Endothelial cell of umbilical vein (primary cell): ENCODE measurements at regions not wholly inside any gene's neighbourhood (a gene's known extent, or its start where the extent isn't known, plus 50 kb on each side); places are given as distances from the start of the nearest gene placed in this dataset.

Source experiments
- BruUV-seq: library from RNA; stranded (reverse); fragments of 400-500 nt; replicated peaks from 2 replicates; lab custom pipeline; 2021; lab: Mats Ljungman, UMichigan
- CTCF ChIA-PET: fragments of 300-600, 350-600 bp; sonication (Branson Sonifier 250); formaldehyde crosslinking; loops from one replicate; lab custom pipeline; 2021; ENCODE audit warnings: antibody characterized with exemption, inconsistent platforms; lab: Charles Lee
- POLR2A ChIA-PET: fragments of 300-600, 350-600 bp; sonication (Branson Sonifier 250); formaldehyde crosslinking; loops from one replicate; lab custom pipeline; 2021; ENCODE audit warnings: antibody characterized with exemption, inconsistent platforms; lab: Charles Lee
- DNase-seq: peaks from one replicate; pipeline ENCODE4 v3.0.0-alpha.2; 2011; ENCODE audit warnings: low read depth, low spot score
- FAIRE-seq: peaks from 2 replicates; lab custom pipeline; 2011; peaks lifted over from hg19 to GRCh38; lab: Jason Lieb, UNC
- H2AFZ ChIP-seq: 2 replicates; pipeline ENCODE4 v1.6.0; 2012; ENCODE audit warnings: low read depth, low read length, control low read depth, inconsistent platforms
- H3K27ac ChIP-seq: 2 replicates; pipeline ENCODE4 v1.5.1; 2011; ENCODE audit warnings: low read depth, mild to moderate bottlenecking, control low read depth, low read length, moderate library complexity; ENCODE audit not compliant: insufficient read depth
- H3K27me3 ChIP-seq, 2 experiments: 2 replicates each; pipeline versions ENCODE4 v1.6.0 to v1.6.1; 2011; ENCODE audit warnings: low read length in 2 of 2, mixed read lengths in 1 of 2; ENCODE audit not compliant: control insufficient read depth in 2 of 2, insufficient read depth in 2 of 2
- H3K36me3 ChIP-seq, 2 experiments: 2 replicates in 1 of 2; 3 replicates in 1 of 2; pipeline ENCODE4 v1.5.1; 2011; ENCODE audit warnings: low read length in 2 of 2, mild to moderate bottlenecking in 1 of 2, moderate library complexity in 1 of 2; ENCODE audit not compliant: control insufficient read depth in 2 of 2, insufficient read depth in 2 of 2; ENCODE audit errors: extremely low read depth in 1 of 2
- H3K4me1 ChIP-seq: 3 replicates; pipeline ENCODE4 v1.5.1; 2011; ENCODE audit warnings: mild to moderate bottlenecking, low read length; ENCODE audit not compliant: control insufficient read depth, insufficient read depth; ENCODE audit errors: extremely low read depth
- H3K4me2 ChIP-seq: 2 replicates; pipeline ENCODE4 v1.6.1; 2011; ENCODE audit warnings: low read length, control low read depth, mixed read lengths; ENCODE audit not compliant: insufficient read depth
- H3K4me3 ChIP-seq, 3 experiments: fragments of 200-600 bp in 1 of 3; sonication (generic), shearing (Covaris generic) in 1 of 3; replicated peaks in 1 of 3; 2 replicates each; pipeline ENCODE4 v1.5.1; 2011 to 2016; ENCODE audit warnings: control low read depth in 3 of 3, low read length in 3 of 3, mild to moderate bottlenecking in 2 of 3, inconsistent platforms in 1 of 3, low read depth in 1 of 3, moderate library complexity in 1 of 3; ENCODE audit not compliant: insufficient read depth in 1 of 3
- H3K79me2 ChIP-seq: 2 replicates; pipeline ENCODE4 v1.6.0; 2012; ENCODE audit warnings: low read length, inconsistent platforms; ENCODE audit not compliant: control insufficient read depth, insufficient read depth
- H3K9ac ChIP-seq: replicated peaks from 2 replicates; pipeline ENCODE3; 2011; ENCODE audit warnings: low read length, control low read depth; ENCODE audit not compliant: insufficient read depth; ENCODE audit errors: extremely low read depth
- H3K9me1 ChIP-seq: replicated peaks from 3 replicates; pipeline ENCODE4 v1.6.0; 2011; ENCODE audit warnings: mild to moderate bottlenecking, low read length; ENCODE audit not compliant: control insufficient read depth, insufficient read depth; ENCODE audit errors: extremely low read depth
- H3K9me3 ChIP-seq: replicated peaks from 2 replicates; pipeline ENCODE4 v1.5.1; 2012; ENCODE audit warnings: low read length, inconsistent platforms; ENCODE audit not compliant: control insufficient read depth, insufficient read depth
- H4K20me1 ChIP-seq: replicated peaks from 2 replicates; pipeline ENCODE3; 2011; ENCODE audit warnings: mild to moderate bottlenecking, low read length; ENCODE audit not compliant: control insufficient read depth, insufficient read depth; ENCODE audit errors: extremely low read depth
- CTCF ChIP-seq, 2 donors: IDR thresholded peaks; 1 replicate in 1 of 2; 2 replicates in 1 of 2; pipeline ENCODE4 v1.5.1; 2011; ENCODE audit warnings: low read length in 2 of 2, mild to moderate bottlenecking in 2 of 2, moderate library complexity in 2 of 2, control low read depth in 1 of 2, inconsistent platforms in 1 of 2, low read depth in 1 of 2; ENCODE audit not compliant: insufficient read depth in 1 of 2; ENCODE audit errors: extremely low read depth in 1 of 2
- EZH2 ChIP-seq: IDR thresholded peaks from 2 replicates; pipeline ENCODE4 v1.6.1; 2012; ENCODE audit warnings: borderline replicate concordance, low read depth, mild to moderate bottlenecking, moderate library complexity, low read length, inconsistent platforms; ENCODE audit not compliant: severe bottlenecking
- FOS ChIP-seq: IDR thresholded peaks from 2 replicates; pipeline ENCODE4 v1.6.1; 2011; ENCODE audit warnings: mild to moderate bottlenecking, low read length, moderate library complexity, borderline replicate concordance; ENCODE audit not compliant: insufficient read depth
- GATA2 ChIP-seq: IDR thresholded peaks from 2 replicates; pipeline ENCODE4 v1.7.0; 2011; ENCODE audit warnings: low read depth, mild to moderate bottlenecking, moderate library complexity, mixed read lengths, low read length; ENCODE audit not compliant: insufficient read length, insufficient read depth
- MAX ChIP-seq: IDR thresholded peaks from 2 replicates; pipeline ENCODE4 v1.6.1; 2011; ENCODE audit not compliant: insufficient read depth, insufficient read length
- MYC ChIP-seq: IDR thresholded peaks from one replicate; pipeline ENCODE4 v1.6.1; 2011; ENCODE audit warnings: mild to moderate bottlenecking, low read depth, low read length
- POLR2A ChIP-seq: IDR thresholded peaks from 2 replicates; pipeline ENCODE4 v1.6.1; 2012; ENCODE audit warnings: low read depth, mild to moderate bottlenecking, control low read depth, low read length
- POLR2AphosphoS5 ChIP-seq: IDR thresholded peaks from 2 replicates; pipeline ENCODE4 v1.6.1; 2012; ENCODE audit warnings: low read depth, mild to moderate bottlenecking, control low read depth, low read length, moderate library complexity; ENCODE audit not compliant: insufficient read depth
- dilution Hi-C: fragments of 300-500 bp; cut with MboI; formaldehyde crosslinking; loops from one replicate; pipeline ENCODE4 v1.15.0; 2019; ENCODE audit warnings: low sequenced_read_pairs; ENCODE audit not compliant: extremely low pct_ligation_motif_present
- intact Hi-C: fragments of 100-400 bp; cut with micrococcal nuclease; formaldehyde crosslinking; loops from one replicate; pipeline ENCODE4 v1.10.0; 2022

GRCh38 chr17:34487626-34488025 lies 91.8 kb upstream of the TMEM132E start:
- ChIA-PET CTCF (interaction anchor here (1.0 kb wide), 1 partner anchor 103 kb away, joined by 3 read pairs; no protein-coding TSS in a partner anchor), POLR2A (no interaction called here)
- Histone ChIP-seq H3K9ac (no peak overlapping the region), H3K27me3 (no peaks in the 10 kb centered on the region), H2AFZ (no peak overlapping the region), H3K36me3 (no peaks in the 10 kb centered on the region), H4K20me1 (no peaks in the 10 kb centered on the region), H3K4me2 (no peak overlapping the region), H3K9me1 (no peaks in the 10 kb centered on the region), H3K4me3 (no peak overlapping the region), H3K27ac (no peak overlapping the region), H3K4me1 (no peaks in the 10 kb centered on the region), H3K79me2 (no peaks in the 10 kb centered on the region), H3K9me3 (no peaks in the 10 kb centered on the region)
- DNase-seq (no peak), FAIRE-seq (no peak)
- intact Hi-C loops = no loop called here
- dilution Hi-C loops = no loop called here
- TF ChIP-seq FOS = no peak
- TF ChIP-seq EZH2 = no peak
- TF ChIP-seq MYC = no peak
- no peak for TF ChIP-seq GATA2
- TF ChIP-seq MAX = no peak
- BruUV-seq = no TSS peak

GRCh38 chr17:34486761-34487160 lies 92.6 kb upstream of the TMEM132E start:
- H3K4me1 ChIP-seq = no peaks in the 10 kb centered on the region
- no peaks in the 10 kb centered on the region for H3K79me2 ChIP-seq
- H3K4me3 ChIP-seq = no peak overlapping the region
- H3K36me3 ChIP-seq = no peaks in the 10 kb centered on the region
- TF ChIP-seq GATA2 (no peak), EZH2 (no peak), MAX (no peak), POLR2AphosphoS5 (no peak), POLR2A (no peak), FOS (no peak), CTCF (IDR thresholded peaks at IDR 0.05; ENCODE audit: extremely low read depth in 1 of 2, insufficient read depth in 1 of 2, low read depth in 1 of 2, low read length in 2 of 2) (no peak), MYC (no peak)
- no peak overlapping the region for H3K27ac ChIP-seq
- intact Hi-C loops (no loop called here), dilution Hi-C loops (no loop called here)
- POLR2A ChIA-PET = no interaction called here
- FAIRE-seq (no peak), DNase-seq (no peak)
- no peaks in the 10 kb centered on the region for H3K9me1 ChIP-seq
- CTCF ChIA-PET = interaction anchor here (1.0 to 1.4 kb wide), 2 partner anchors 56 to 103 kb away, joined by 3 read pairs; no protein-coding TSS in a partner anchor
- no peaks in the 10 kb centered on the region for H3K27me3 ChIP-seq
- no peak overlapping the region for H3K4me2 ChIP-seq
- H2AFZ ChIP-seq = no peak overlapping the region
- H4K20me1 ChIP-seq = no peaks in the 10 kb centered on the region
- H3K9ac ChIP-seq = no peak overlapping the region
- no peaks in the 10 kb centered on the region for H3K9me3 ChIP-seq
- no TSS peak for BruUV-seq
